Endothelial cell of umbilical vein (primary cell): ENCODE measurements at regions not wholly inside any gene's neighbourhood (a gene's known extent, or its start where the extent isn't known, plus 50 kb on each side); places are given as distances from the start of the nearest gene placed in this dataset.

ENCODE experiments used
- BruUV-seq: library from RNA; stranded (reverse); fragments of 400-500 nt; replicated peaks from 2 replicates; lab custom pipeline; 2021; lab: Mats Ljungman, UMichigan
- CTCF ChIA-PET: fragments of 300-600, 350-600 bp; sonication (Branson Sonifier 250); formaldehyde crosslinking; loops from one replicate; lab custom pipeline; 2021; ENCODE audit warnings: antibody characterized with exemption, inconsistent platforms; lab: Charles Lee
- POLR2A ChIA-PET: fragments of 300-600, 350-600 bp; sonication (Branson Sonifier 250); formaldehyde crosslinking; loops from one replicate; lab custom pipeline; 2021; ENCODE audit warnings: antibody characterized with exemption, inconsistent platforms; lab: Charles Lee
- DNase-seq: peaks from one replicate; pipeline ENCODE4 v3.0.0-alpha.2; 2011; ENCODE audit warnings: low read depth, low spot score
- FAIRE-seq: peaks from 2 replicates; lab custom pipeline; 2011; peaks lifted over from hg19 to GRCh38; lab: Jason Lieb, UNC
- H2AFZ ChIP-seq: 2 replicates; pipeline ENCODE4 v1.6.0; 2012; ENCODE audit warnings: low read depth, low read length, control low read depth, inconsistent platforms
- H3K27ac ChIP-seq: 2 replicates; pipeline ENCODE4 v1.5.1; 2011; ENCODE audit warnings: low read depth, mild to moderate bottlenecking, control low read depth, low read length, moderate library complexity; ENCODE audit not compliant: insufficient read depth
- H3K27me3 ChIP-seq, 2 experiments: 2 replicates each; pipeline versions ENCODE4 v1.6.0 to v1.6.1; 2011; ENCODE audit warnings: low read length in 2 of 2, mixed read lengths in 1 of 2; ENCODE audit not compliant: control insufficient read depth in 2 of 2, insufficient read depth in 2 of 2
- H3K36me3 ChIP-seq, 2 experiments: 2 replicates in 1 of 2; 3 replicates in 1 of 2; pipeline ENCODE4 v1.5.1; 2011; ENCODE audit warnings: low read length in 2 of 2, mild to moderate bottlenecking in 1 of 2, moderate library complexity in 1 of 2; ENCODE audit not compliant: control insufficient read depth in 2 of 2, insufficient read depth in 2 of 2; ENCODE audit errors: extremely low read depth in 1 of 2
- H3K4me1 ChIP-seq: 3 replicates; pipeline ENCODE4 v1.5.1; 2011; ENCODE audit warnings: mild to moderate bottlenecking, low read length; ENCODE audit not compliant: control insufficient read depth, insufficient read depth; ENCODE audit errors: extremely low read depth
- H3K4me2 ChIP-seq: 2 replicates; pipeline ENCODE4 v1.6.1; 2011; ENCODE audit warnings: low read length, control low read depth, mixed read lengths; ENCODE audit not compliant: insufficient read depth
- H3K4me3 ChIP-seq, 3 experiments: fragments of 200-600 bp in 1 of 3; sonication (generic), shearing (Covaris generic) in 1 of 3; replicated peaks in 1 of 3; 2 replicates each; pipeline ENCODE4 v1.5.1; 2011 to 2016; ENCODE audit warnings: control low read depth in 3 of 3, low read length in 3 of 3, mild to moderate bottlenecking in 2 of 3, inconsistent platforms in 1 of 3, low read depth in 1 of 3, moderate library complexity in 1 of 3; ENCODE audit not compliant: insufficient read depth in 1 of 3
- H3K79me2 ChIP-seq: 2 replicates; pipeline ENCODE4 v1.6.0; 2012; ENCODE audit warnings: low read length, inconsistent platforms; ENCODE audit not compliant: control insufficient read depth, insufficient read depth
- H3K9ac ChIP-seq: replicated peaks from 2 replicates; pipeline ENCODE3; 2011; ENCODE audit warnings: low read length, control low read depth; ENCODE audit not compliant: insufficient read depth; ENCODE audit errors: extremely low read depth
- H3K9me1 ChIP-seq: replicated peaks from 3 replicates; pipeline ENCODE4 v1.6.0; 2011; ENCODE audit warnings: mild to moderate bottlenecking, low read length; ENCODE audit not compliant: control insufficient read depth, insufficient read depth; ENCODE audit errors: extremely low read depth
- H3K9me3 ChIP-seq: replicated peaks from 2 replicates; pipeline ENCODE4 v1.5.1; 2012; ENCODE audit warnings: low read length, inconsistent platforms; ENCODE audit not compliant: control insufficient read depth, insufficient read depth
- H4K20me1 ChIP-seq: replicated peaks from 2 replicates; pipeline ENCODE3; 2011; ENCODE audit warnings: mild to moderate bottlenecking, low read length; ENCODE audit not compliant: control insufficient read depth, insufficient read depth; ENCODE audit errors: extremely low read depth
- FOS ChIP-seq: IDR thresholded peaks from 2 replicates; pipeline ENCODE4 v1.6.1; 2011; ENCODE audit warnings: mild to moderate bottlenecking, low read length, moderate library complexity, borderline replicate concordance; ENCODE audit not compliant: insufficient read depth
- GATA2 ChIP-seq: IDR thresholded peaks from 2 replicates; pipeline ENCODE4 v1.7.0; 2011; ENCODE audit warnings: low read depth, mild to moderate bottlenecking, moderate library complexity, mixed read lengths, low read length; ENCODE audit not compliant: insufficient read length, insufficient read depth
- JUN ChIP-seq: IDR thresholded peaks from 2 replicates; pipeline ENCODE4 v1.6.1; 2011; ENCODE audit warnings: borderline replicate concordance, low read depth; ENCODE audit not compliant: insufficient read length, insufficient read depth
- MYC ChIP-seq: IDR thresholded peaks from one replicate; pipeline ENCODE4 v1.6.1; 2011; ENCODE audit warnings: mild to moderate bottlenecking, low read depth, low read length
- POLR2AphosphoS5 ChIP-seq: IDR thresholded peaks from 2 replicates; pipeline ENCODE4 v1.6.1; 2012; ENCODE audit warnings: low read depth, mild to moderate bottlenecking, control low read depth, low read length, moderate library complexity; ENCODE audit not compliant: insufficient read depth
- dilution Hi-C: fragments of 300-500 bp; cut with MboI; formaldehyde crosslinking; loops from one replicate; pipeline ENCODE4 v1.15.0; 2019; ENCODE audit warnings: low sequenced_read_pairs; ENCODE audit not compliant: extremely low pct_ligation_motif_present
- intact Hi-C: fragments of 100-400 bp; cut with micrococcal nuclease; formaldehyde crosslinking; loops from one replicate; pipeline ENCODE4 v1.10.0; 2022
- TF ChIP-seq, protein P1 (sequence below): IDR thresholded peaks from 2 replicates; pipeline ENCODE4 v1.6.1; 2011; ENCODE audit not compliant: insufficient read depth, insufficient read length
- TF ChIP-seq, protein P2 (sequence below), 2 donors: IDR thresholded peaks; 1 replicate in 1 of 2; 2 replicates in 1 of 2; pipeline ENCODE4 v1.5.1; 2011; ENCODE audit warnings: low read length in 2 of 2, mild to moderate bottlenecking in 2 of 2, moderate library complexity in 2 of 2, control low read depth in 1 of 2, inconsistent platforms in 1 of 2, low read depth in 1 of 2; ENCODE audit not compliant: insufficient read depth in 1 of 2; ENCODE audit errors: extremely low read depth in 1 of 2

DNA sequence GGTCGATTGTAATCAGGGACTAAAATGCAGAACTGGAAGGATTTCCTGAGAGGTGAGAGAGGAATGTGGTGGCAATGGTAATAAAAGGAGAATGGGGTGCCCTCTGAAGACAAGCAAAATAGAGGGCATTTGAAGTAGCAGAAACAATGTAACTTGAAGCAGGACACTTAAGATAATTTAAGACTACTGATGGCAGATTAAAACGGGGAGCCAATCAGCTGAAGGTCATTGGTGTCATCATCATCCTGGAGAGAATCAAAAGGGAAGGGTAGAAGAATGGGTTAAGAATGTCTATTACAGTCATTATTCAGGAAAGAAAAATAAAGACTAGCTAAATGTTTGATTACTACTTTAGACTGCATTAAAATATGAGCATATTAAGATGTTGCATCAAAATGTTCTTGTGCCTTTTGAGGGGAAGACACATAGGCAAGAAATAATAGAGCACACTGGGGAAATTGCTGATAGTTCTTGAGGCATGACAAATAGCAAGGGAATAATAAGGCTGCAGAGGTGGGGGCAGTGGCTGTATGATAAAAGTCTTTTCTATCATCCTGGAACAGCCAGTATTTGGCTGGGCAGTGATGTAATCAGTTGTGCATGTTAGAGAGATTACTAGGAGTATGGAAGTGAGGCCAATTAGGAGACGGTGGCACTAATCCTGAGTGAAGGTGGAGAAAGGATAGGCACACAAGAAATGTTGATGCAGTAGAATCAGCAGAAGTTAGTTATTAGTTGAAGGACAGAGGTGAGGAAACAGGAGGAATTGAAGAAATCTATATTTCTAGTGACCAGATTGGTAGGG, 60.2 kb downstream of the CCDC71L start:
- TF ChIP-seq, protein P1, sequence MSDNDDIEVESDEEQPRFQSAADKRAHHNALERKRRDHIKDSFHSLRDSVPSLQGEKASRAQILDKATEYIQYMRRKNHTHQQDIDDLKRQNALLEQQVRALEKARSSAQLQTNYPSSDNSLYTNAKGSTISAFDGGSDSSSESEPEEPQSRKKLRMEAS: no peak
- TF ChIP-seq FOS: no peak
- no peak for TF ChIP-seq JUN
- TF ChIP-seq GATA2: no peak
- TF ChIP-seq MYC: no peak
- TF ChIP-seq, protein P2, sequence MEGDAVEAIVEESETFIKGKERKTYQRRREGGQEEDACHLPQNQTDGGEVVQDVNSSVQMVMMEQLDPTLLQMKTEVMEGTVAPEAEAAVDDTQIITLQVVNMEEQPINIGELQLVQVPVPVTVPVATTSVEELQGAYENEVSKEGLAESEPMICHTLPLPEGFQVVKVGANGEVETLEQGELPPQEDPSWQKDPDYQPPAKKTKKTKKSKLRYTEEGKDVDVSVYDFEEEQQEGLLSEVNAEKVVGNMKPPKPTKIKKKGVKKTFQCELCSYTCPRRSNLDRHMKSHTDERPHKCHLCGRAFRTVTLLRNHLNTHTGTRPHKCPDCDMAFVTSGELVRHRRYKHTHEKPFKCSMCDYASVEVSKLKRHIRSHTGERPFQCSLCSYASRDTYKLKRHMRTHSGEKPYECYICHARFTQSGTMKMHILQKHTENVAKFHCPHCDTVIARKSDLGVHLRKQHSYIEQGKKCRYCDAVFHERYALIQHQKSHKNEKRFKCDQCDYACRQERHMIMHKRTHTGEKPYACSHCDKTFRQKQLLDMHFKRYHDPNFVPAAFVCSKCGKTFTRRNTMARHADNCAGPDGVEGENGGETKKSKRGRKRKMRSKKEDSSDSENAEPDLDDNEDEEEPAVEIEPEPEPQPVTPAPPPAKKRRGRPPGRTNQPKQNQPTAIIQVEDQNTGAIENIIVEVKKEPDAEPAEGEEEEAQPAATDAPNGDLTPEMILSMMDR (IDR thresholded peaks at IDR 0.05; ENCODE audit: extremely low read depth in 1 of 2, insufficient read depth in 1 of 2, low read depth in 1 of 2, low read length in 2 of 2): no peak
- TF ChIP-seq POLR2AphosphoS5: no peak
- BruUV-seq: no TSS peak
- Histone ChIP-seq H3K9ac (no peak overlapping the region), H2AFZ (no peak overlapping the region), H3K4me1 (peaks cover 3% of the 10 kb centered on the region), H3K9me1 (no peaks in the 10 kb centered on the region), H4K20me1 (no peaks in the 10 kb centered on the region), H3K4me3 (no peak overlapping the region), H3K4me2 (no peak overlapping the region), H3K79me2 (no peaks in the 10 kb centered on the region), H3K27me3 (no peaks in the 10 kb centered on the region), H3K9me3 (no peaks in the 10 kb centered on the region), H3K36me3 (no peaks in the 10 kb centered on the region), H3K27ac (no peak overlapping the region)
- FAIRE-seq: no peak
- no peak for DNase-seq
- CTCF ChIA-PET: no interaction called here
- dilution Hi-C loops (no loop called here), intact Hi-C loops (no loop called here)
- POLR2A ChIA-PET: no interaction called here
